ENCODE measurements at regions not wholly inside any gene's neighbourhood (a gene's known extent, or its start where the extent isn't known, plus 50 kb on each side); places are given as distances from the start of the nearest gene placed in this dataset.

DNA sequence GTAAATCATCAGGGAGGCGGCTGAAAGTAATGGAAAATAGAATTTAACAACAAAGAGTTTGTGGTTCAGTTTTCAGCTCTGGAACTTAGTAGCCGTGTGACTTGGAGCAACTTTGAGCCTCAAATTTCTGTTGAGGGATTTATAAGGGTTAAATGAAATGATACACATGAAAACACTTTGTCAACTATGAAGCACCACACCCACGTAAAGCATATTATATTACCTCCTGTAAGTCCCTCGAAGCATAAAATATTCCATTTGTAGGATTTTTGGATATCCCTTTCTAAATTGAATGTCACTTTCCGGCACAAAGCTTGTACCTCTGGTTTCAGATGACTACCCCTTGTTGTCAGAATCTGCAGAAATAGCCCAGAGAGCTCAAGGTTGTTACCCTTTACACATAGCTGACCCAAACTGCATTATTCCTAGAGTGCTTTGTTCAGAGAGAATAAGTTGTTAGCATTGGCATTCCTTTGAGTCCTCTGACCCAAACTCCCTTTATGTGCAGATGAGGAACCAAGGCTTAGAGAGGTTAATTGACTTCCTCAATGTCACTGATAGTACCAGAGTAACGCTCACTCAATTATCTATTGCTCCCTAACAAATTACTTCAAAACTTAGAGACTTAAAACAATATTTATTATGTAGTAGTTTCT, 187.9 kb upstream of the UMPS start:
- DNase-seq (ENCODE audit: low read depth) = no peak

DNA sequence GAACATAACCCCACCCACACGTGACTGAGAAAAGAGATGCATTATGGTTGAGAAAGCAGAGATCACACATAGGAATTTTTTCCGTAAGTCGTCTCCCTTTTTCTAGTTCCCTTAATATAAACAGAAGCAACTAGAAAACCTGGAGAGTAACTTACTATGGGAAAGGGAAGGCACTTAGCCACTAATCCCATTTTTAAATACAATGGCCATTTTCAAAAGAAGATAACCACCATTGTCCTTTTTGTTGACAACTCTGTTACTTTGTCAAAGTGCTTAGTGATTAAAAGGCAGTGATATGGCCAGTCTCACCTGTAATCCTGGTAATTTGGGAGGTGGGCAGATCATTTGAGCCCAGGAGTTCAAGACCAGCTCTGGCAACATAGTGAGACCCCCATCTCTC, 184.4 kb upstream of the UMPS start:
- no peak for DNase-seq (ENCODE audit: low read depth)

DNA sequence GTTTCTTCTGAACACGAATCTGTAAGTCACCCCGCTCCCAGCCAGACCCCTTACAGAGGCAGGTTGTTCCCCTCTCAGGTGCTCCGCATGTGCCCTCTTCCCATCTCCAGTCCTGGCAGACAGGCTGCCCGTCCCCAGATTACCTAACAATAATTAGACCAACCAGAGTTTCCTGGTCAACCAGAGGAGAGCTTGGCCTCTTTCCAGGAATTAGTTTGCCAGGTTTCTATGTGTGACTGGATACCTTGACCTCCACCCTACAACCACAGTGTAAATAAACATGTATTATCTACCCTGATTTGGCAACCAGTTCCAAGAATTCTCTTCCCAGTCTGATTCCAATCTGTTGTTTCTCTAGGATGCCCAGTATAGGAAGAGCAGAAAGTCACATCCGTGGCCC, 178.0 kb upstream of the UMPS start:
- DNase-seq (ENCODE audit: low read depth) = no peak

DNA sequence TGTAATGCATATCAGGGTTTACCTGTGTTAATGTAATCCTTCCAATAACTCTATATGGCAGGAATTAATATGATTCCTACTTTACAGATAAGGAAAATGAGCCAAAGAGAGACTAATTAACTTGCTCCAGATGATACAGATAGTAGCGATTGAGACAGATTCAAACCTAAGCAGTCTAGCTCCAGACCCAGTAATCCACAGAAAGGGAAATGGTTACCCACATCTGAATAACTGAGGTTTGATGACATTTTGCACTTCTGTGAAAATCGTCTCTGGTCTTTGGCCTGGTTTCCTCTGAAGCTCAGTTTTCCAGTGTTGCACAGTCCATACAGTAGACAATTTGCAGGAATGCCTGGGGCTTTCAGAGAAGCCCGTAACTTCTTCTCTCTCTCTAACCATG, 177.1 kb upstream of the UMPS start:
- DNase-seq (ENCODE audit: low read depth) = no peak

DNA sequence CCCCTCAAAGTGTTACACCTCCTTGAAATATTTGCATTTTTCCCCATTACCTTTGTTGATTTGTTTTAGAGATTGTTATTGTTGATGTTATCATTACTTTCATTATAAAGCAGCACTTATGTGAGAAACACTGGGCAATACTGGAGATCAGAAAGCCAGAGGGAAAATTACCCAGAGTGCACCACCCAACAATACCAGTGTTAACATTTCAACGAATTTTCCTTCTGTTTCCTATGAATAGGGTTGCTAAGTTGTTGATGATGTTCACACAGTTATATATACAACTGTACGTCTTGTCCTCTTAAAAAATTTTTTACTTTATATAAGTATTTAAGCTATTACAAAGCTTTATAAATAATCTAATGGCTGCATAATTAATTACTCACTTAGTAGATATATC, 173.6 kb upstream of the UMPS start:
- DNase-seq (ENCODE audit: low read depth) = no peak

DNA sequence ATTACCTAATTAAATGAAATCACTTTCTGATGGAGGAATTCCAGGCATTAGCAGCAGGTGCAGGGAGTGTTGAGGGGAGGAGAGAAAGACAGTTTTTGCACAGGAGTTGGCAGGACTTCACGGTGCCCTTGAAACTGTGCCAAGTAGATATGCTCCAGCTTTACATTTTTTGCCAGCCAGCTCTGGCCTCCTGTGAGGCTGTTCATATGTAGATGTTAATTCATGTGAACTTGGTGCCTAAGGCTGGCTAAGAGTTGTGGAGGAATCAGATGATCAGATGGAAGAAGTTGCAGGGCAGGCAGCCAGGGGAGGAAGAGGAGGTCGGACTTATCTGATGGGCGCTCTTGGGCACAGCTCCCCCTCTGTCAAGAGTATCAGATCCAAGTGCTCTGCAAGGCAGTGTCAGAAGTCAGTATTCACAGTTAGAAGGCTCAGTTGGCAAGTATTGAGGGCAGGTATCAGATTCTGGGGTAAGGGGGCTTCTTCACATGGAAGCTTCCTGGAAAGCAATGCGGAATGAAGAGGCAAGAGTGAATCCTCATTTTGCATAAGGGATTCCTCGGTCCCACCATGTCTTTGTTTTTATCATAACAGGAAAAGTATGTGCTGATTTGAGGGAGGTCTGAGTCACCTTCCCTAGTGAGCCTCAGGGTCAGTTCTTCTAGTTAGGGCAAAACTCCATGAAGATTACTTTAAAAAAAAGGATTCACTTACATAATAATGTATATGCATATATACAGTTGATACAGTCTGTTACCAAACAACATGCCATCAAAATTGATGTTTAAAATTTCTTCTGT, 172.6 kb upstream of the UMPS start:
- DNase-seq (ENCODE audit: low read depth) = no peak

DNA sequence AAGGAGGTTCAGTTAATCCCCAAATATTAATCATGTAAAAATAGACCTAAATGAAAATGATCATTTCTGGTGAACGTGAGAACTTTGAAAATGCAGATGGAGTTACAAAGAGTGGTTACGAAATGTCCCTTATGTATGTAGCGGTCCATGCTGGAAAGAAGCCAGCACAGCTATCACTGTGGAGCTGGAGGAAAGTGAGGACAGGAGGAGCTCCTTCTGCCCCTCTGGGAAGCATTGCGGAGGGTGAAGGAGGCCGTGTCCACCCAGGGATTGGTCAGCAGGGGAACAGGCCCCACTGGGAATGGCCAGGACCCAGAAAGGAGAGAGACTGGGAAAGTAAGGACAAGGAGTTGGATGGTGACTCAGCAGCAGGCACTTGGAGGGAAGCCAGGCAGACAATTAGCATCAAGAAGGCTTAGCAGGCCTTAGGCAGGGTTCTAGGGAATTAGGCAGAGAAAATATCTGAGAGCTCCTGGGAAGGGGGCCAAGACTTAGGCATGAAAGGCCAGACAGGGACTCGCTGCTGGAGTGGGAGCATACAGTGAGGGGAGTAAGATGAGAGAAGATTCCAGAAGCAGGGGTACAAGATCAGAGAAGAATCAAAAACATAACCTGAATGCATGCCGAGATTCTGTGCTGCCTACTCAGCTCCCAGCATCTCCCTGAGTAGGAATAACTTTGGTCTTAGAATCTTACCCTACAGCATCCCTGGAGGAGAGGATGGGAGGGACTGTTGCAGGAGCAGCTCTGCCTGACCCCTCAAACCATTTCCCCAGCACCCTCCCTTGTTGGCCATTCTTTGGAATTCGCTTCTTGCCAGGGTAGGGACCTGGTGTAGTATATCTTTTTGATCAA, 171.0 kb upstream of the UMPS start:
- no peak for DNase-seq (ENCODE audit: low read depth)

DNA sequence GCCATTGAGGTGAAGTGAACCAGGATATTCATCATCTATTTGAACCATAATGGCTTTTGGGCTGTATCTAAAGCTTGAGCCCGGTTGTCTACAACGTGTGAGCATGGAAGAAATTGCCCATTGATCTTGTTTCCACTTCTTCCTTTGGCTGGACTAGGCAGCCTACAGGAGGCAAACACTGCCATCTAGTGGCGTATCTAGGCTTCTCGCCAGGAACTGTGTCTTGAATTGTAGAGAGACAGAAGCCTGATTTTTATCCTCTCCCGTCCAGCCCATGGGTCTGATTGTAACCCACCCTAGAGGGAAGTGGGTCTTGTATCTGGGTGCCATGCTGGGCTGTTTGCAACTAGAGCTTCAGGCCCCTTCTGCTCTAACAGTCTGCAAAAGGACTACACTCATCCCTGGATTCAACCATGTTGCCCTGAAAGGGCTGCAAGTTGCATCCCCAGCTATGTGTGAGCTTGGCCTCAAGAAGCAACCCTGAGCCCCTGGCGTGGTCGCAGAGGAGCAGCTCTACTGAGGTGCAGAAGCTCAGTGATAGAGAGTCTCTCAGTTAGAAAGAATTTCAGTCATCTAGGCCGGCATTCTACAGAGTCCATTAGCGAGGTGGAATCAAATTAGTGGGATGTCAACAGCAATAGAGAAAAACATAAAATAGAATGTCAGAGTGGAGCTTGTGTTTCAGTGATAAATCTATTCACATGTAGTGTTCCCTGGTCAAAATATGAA, 170.2 kb upstream of the UMPS start:
- peak; percentile 33 for DNase-seq (ENCODE audit: low read depth)

DNA sequence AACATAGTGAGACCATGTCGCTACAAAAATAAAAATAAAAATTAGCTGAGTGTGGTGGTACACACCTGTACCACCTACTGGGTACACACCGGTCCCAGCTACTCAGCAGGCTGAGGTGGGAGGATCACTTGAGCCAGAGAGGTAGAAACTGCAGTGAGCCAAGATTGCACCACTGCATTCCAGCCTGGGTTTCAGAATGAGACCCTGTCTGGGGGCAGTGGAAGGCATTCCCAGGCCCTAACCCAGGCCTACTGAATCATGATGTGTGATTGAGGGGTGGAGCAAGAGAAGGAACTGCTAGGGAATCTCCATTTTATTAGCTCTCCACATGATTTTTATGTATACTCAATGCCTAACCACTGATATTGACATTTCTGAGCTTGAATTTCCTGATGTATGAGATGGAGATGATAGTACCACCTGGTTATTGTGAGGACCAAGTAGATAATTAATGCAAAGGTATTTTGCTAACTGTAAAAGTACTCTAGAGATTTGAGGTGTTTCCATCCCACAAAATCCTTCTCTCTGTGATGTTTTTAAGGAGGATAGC, 169.5 kb upstream of the UMPS start:
- DNase-seq (ENCODE audit: low read depth) = no peak

DNA sequence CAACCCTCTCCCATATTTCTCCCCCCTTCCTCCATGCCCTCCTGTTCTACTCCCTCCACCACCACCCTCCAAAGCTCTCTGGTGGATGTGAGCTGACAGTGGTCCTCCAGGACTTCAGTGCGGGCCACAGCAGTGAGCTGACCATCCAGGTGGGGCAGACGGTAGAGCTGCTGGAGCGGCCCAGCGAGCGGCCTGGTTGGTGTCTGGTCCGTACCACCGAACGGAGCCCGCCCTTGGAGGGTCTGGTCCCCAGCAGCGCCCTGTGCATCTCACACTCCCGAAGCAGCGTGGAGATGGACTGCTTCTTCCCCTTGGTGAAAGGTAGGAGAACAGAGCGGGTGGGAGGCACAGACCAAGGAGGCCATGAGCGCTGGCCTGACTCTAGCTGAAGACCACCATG, 167.5 kb upstream of the UMPS start:
- no peak for DNase-seq (ENCODE audit: low read depth)

DNA sequence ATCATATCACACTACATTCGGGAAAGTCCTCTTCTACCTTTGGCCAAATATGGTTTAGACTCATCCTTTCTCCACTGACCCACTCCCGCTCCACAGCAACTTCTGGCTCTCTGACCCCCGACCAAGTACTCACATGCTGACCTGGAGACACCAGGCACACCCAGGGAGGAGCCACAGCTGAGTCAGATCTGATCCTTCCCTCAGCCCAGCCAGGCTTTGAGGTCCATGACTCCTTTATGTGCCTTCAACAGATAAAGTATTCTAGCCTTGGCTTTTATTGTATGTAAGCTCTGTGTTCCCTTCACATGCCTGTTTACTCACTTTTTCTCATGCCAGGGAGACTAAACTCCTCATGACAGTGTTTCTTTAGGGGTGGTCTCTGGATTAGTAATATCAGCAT, 166.9 kb upstream of the UMPS start:
- DNase-seq (ENCODE audit: low read depth) = no peak

DNA sequence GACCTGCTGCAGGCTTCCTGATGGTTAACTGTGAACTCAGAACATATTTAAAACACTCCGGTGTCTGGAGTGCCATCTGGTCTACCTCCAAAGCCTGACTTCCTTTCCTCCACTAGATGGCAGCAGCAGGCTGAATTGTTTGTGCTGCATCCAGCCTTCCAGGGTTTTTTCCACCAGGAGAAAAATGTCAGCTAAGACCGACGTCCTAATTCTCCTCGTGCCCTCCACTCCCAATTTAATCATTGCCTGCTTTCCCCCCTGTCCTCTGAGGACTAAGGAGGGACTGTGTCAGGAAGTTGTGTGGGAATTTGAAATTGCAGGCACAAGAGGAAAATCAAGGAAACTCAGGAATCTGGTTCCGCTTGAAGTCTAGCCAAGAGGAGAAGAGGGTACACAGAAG, 165.2 kb upstream of the UMPS start:
- peak; percentile 15 for DNase-seq (ENCODE audit: low read depth)

DNA sequence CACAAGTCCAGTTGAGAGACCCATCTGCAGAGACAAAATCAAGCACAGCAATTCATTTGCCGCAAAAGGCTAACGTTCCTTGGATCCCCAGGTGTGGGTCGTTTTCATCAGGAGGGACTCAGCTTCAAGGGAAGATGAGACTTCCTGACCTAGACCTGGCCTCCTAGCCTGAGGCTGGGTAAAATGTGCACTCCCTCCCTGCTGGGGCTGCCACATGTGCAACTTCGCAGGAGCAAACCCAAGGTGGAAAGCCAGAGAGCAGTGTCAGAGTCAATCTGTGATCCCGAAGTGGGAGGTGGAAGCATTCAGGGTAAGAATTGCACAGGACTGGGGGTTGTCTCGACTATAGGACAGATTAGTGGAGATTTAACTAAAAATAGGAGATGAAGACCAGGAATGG, 164.7 kb upstream of the UMPS start:
- no peak for DNase-seq (ENCODE audit: low read depth)

DNA sequence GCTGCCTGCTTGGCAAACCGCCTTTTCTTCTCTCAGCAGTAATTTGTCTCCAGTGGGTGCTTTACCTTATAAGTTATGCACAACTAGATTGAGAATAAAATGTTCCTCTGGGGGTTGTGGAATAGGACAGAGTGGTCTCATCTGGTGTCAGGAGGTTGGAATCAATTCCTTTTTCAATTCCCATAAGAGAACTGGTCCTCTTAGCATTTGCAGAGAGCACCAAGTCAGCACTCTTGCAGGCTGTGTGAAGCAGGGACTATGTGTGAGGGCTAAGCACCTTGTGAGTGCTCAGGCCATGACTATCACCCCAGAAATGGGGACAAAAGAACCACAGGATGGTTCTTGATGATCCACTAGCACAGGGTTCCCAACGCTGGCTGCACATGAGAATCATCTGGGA, 163.6 kb upstream of the UMPS start:
- no peak for DNase-seq (ENCODE audit: low read depth)

DNA sequence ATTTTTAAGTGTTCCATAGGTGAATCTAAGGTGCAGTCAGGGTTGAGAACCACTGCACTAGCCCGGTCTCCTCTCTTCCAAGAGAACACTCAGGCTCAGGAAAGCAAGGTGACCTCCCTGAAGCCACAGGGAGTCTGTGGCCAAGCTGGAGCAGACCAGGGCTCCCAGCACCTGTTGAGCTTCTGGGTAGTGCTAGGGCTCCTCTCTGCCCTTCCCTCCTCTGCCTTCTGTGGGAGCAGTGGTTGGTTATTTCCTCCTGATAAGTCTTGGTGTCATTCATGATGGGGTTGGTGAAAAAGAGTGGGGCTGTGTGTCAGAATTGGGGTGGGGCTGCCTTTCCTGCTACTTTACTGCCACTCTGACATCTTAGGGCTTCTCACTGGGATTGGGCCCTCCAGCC, 163.1 kb upstream of the UMPS start:
- DNase-seq (ENCODE audit: low read depth) = no peak

DNA sequence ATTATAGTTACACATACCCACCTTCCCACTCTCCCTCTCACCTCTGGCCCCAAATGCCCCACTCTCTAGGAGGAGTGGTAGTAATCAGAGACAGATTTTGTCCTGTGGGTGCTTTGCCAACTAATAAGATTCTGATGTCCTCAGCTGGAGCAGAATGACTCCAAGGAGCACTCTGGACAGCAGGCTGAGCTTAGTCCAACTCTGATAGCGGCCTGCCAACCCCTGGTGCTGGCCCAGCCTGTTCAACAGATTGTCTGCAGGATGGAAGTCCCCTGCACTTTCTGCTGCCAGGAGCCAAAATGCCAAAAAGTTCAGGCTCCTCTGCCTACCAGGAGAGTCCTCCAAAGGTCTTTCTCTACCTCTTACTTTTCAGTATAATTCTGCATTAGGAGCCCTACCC, 160.5 kb upstream of the UMPS start:
- DNase-seq (ENCODE audit: low read depth) = no peak

DNA sequence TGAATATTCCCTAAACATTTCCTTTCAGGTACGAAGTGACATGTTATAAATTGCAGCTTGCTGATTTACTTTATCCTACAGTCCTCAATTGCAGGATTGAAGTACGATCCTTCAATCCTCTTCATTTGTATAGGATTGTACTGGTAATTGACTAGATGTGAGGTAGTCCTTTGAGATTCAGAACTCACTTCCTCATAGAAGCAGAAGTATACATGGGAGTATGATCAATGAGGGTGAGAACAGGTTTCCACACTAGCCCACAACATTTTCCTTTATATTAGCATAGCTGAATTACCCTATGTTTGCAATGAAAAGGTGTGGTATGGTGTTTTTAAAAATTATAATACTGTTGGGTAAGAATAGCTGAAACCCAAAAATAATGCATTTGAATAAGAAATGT, 160.0 kb upstream of the UMPS start:
- DNase-seq (ENCODE audit: low read depth) = no peak

DNA sequence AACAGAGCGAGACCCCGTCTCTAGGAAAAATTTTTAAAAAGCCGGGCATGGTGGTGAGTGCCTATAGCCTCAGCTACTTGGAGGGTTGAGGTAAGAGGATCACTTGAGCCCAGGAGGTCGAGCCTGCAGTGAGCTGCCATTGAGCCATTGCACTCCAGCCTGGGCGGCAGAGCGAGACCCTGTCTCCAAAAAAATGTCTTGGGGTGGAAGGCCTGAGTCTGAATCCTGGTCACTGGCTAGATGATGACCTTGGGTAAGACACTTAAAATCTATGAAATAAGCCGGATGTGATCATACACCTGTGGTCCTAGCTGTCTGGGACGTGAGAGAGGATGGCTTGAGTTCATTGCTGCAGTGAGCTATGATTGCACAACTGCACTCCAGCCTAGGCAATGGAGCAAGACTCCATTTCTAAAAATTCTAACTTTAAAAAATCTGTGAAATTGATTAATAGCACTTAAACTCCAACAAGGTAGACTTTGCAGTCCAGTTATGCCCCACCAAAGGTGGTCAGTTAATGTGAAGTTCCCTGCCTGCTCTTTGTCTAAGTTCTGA, 157.3 kb upstream of the UMPS start:
- DNase-seq (ENCODE audit: low read depth) = no peak

DNA sequence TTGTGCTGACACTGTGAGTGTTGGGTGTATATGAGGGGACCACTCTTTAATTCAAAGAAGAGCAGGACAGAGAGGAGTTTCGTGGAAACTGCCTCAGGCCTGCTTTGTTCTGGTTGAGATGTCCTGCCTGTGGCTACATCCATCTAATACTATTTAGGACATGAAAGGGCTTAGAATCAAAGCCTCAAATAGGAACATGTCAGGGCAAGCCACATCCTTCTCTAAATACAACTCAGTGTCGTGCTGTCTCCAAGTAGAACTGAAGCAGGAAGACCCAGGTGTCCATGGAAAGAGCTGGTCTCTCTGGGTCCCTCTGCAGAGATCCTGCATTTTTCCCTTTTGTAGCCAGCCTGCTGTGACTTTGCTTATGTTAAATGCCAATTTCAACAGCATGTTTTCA, 156.2 kb upstream of the UMPS start:
- DNase-seq (ENCODE audit: low read depth) = no peak

DNA sequence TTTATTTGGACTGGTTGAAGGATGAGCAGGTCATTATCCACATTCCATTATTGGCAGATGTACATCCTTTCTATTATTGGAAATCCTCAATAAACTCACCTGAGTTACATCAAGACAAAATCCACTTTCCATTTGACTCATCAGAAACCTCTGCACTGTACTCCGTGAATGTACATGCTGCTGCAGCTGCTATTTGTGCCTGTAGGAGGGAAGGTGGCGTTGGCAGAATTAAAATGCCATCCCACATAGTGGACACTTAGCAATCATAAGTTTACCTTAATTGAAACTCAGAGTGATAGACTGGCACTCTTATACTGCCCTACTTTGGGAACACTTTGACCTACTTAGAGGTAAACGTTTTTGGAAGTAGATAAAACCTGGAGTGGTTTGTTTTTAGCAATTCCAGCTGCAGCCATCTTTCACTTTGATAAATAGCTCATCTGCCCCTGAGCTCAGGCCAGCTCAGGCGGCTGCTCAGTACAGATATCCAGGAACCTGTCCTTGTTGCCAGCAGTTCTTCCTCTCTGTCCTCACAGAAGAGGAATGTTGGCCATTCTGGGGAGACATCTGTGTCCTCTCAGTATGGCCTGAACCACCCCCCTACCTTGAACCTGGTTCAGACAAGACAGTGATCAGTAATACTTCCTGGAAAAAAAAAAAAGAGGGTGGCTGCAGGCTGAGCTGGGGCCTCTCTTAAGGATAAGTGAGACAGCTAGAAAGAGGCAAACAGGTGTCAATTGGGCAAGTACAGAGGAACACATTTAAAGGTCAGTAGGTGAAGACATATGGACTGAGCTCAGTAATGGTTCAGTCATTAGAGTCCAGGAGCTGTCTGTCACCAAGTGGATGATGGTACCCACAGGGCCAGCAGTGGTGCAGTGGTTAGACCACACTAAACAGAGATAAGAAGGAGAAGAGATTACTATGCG, 153.4 kb upstream of the UMPS start:
- no peak for DNase-seq (ENCODE audit: low read depth)

Data from stimulated activated CD8-positive, alpha-beta memory T cell treated with anti-CD3 and anti-CD28 coated beads, Interleukin-7, amount 100 ng/mL, for 24 hours (primary cell).